ENCODE measurements at regions not wholly inside any gene's neighbourhood (a gene's known extent, or its start where the extent isn't known, plus 50 kb on each side); places are given as distances from the start of the nearest gene placed in this dataset.

GRCh38 chr3:181298421-181298820 is 308.9 kb upstream of the DNAJC19 start:
- Histone ChIP-seq H3K36me3 (ENCODE audit: control insufficient read depth in 2 of 2, insufficient read depth in 1 of 2, low read length in 2 of 2) (no peaks in the 10 kb centered on the region), H3K4me3 (ENCODE audit: low read depth, low read length) (no peak overlapping the region), H3K9me3 (ENCODE audit: control insufficient read depth, insufficient read depth, low read depth, low read length) (no peaks in the 10 kb centered on the region), H3K27ac (ENCODE audit: extremely low read depth, low read depth, low read length) (no peak overlapping the region), H3K4me1 (ENCODE audit: control insufficient read depth, insufficient read depth, low read length) (peaks cover 4% of the 10 kb centered on the region; the same call in 1 of the 2 replicates)
- ChIA-PET POLR2A (no interaction called here), CTCF (interaction anchor here (0.9 kb wide), 1 partner anchor 411 kb away, joined by 9 read pairs; no protein-coding TSS in a partner anchor)
- no peak for TF ChIP-seq PRDM6 (tag by site-specific recombination; IDR thresholded peaks at IDR 0.05)
- TF ChIP-seq ZNF747 (tag by site-specific recombination; IDR thresholded peaks at IDR 0.05), result no peak
- TF ChIP-seq ZNF19 (tag by site-specific recombination; IDR thresholded peaks at IDR 0.05; ENCODE audit: low read depth), result no peak
- no peak for TF ChIP-seq ZNF26 (tag by site-specific recombination; IDR thresholded peaks at IDR 0.05)
- no peak for TF ChIP-seq ZNF211 (tag by site-specific recombination; IDR thresholded peaks at IDR 0.05; ENCODE audit: low read depth)
- no peak for TF ChIP-seq ZNF391 (tag by site-specific recombination; IDR thresholded peaks at IDR 0.05; ENCODE audit: borderline replicate concordance, low read depth)
- no peak for TF ChIP-seq GFI1B (tag by site-specific recombination; IDR thresholded peaks at IDR 0.05)
- no peak for TF ChIP-seq ZNF621 (tag by site-specific recombination; IDR thresholded peaks at IDR 0.05)
- no peak for TF ChIP-seq ZNF140 (tag by site-specific recombination; IDR thresholded peaks at IDR 0.05)
- no peak for TF ChIP-seq ZBTB26 (tag by site-specific recombination; optimal IDR thresholded peaks at IDR 0.05)
- no peak for TF ChIP-seq ZNF280D (tag by site-specific recombination; IDR thresholded peaks at IDR 0.05)
- no peak for TF ChIP-seq ZBTB6 (tag by site-specific recombination; IDR thresholded peaks at IDR 0.05)
- no peak for TF ChIP-seq PRDM2 (tag by site-specific recombination; IDR thresholded peaks at IDR 0.05; ENCODE audit: borderline replicate concordance)
- TF ChIP-seq ZSCAN5A (tag by site-specific recombination; IDR thresholded peaks at IDR 0.05), result no peak
- TF ChIP-seq ZNF302 (tag by site-specific recombination; IDR thresholded peaks at IDR 0.05; ENCODE audit: low read depth), result no peak
- TF ChIP-seq REST (tag by site-specific recombination; IDR thresholded peaks at IDR 0.05), result no peak
- no peak for TF ChIP-seq KLF9 (tag by site-specific recombination; IDR thresholded peaks at IDR 0.05; ENCODE audit: low read depth)

Measured in HEK293 (cell line).